AG09309 (cell line): ENCODE measurements at regions not wholly inside any gene's neighbourhood (a gene's known extent, or its start where the extent isn't known, plus 50 kb on each side); places are given as distances from the start of the nearest gene placed in this dataset.

Source experiments
- DNase-seq: peaks from one replicate; pipeline ENCODE4 v3.0.0-alpha.2; 2010; ENCODE audit warnings: low read depth
- H3K4me3 ChIP-seq: 2 replicates; pipeline ENCODE4 v1.5.1; 2011; ENCODE audit warnings: mild to moderate bottlenecking, low read depth, low read length, moderate library complexity; ENCODE audit not compliant: control insufficient read depth
- CTCF ChIP-seq: IDR thresholded peaks from 2 replicates; pipeline ENCODE4 v1.5.1; 2011; ENCODE audit warnings: mild to moderate bottlenecking, low read depth, low read length, inconsistent platforms; ENCODE audit not compliant: insufficient read depth, control insufficient read depth; ENCODE audit errors: missing control alignments

- TF ChIP-seq CTCF, result no peak
- no peak overlapping the region for H3K4me3 ChIP-seq
- DNase-seq, result no peak
These were observed 949.2 kb downstream of the TECRL start for GRCh38 chr4:63460075-63460474.

- DNase-seq, result no peak
- no peak for TF ChIP-seq CTCF
These were observed 949.9 kb downstream of the TECRL start for GRCh38 chr4:63459329-63459728.

GRCh38 chr4:63458010-63458409, 951.2 kb downstream of the TECRL start:
- no peak for DNase-seq

More at GRCh38 chr4:63459329-63459728, 949.9 kb downstream of the TECRL start:
- H3K4me3 ChIP-seq, result no peak overlapping the region

GRCh38 chr4:63440236-63440635, 969.0 kb downstream of the TECRL start:
- TF ChIP-seq CTCF, result no peak
- DNase-seq, result no peak
- H3K4me3 ChIP-seq, result no peak overlapping the region

More at GRCh38 chr4:63458010-63458409, 951.2 kb downstream of the TECRL start:
- H3K4me3 ChIP-seq, result no peak overlapping the region
- TF ChIP-seq CTCF, result no peak

- DNase-seq, result no peak
- H3K4me3 ChIP-seq, result no peak overlapping the region
- TF ChIP-seq CTCF, result no peak
These were observed 979.1 kb downstream of the TECRL start for GRCh38 chr4:63430105-63430504.

- H3K4me3 ChIP-seq, result no peak overlapping the region
- DNase-seq, result no peak
- TF ChIP-seq CTCF, result no peak
These were observed 1013.0 kb downstream of the TECRL start for GRCh38 chr4:63396269-63396668.

- no peak overlapping the region for H3K4me3 ChIP-seq
- DNase-seq, result no peak
- no peak for TF ChIP-seq CTCF
These were observed 1015.7 kb downstream of the TECRL start for GRCh38 chr4:63393544-63393943.
